Type B pancreatic cell (in vitro differentiated cells): ENCODE measurements at regions not wholly inside any gene's neighbourhood (a gene's known extent, or its start where the extent isn't known, plus 50 kb on each side); places are given as distances from the start of the nearest gene placed in this dataset.
A peak's percentile ranks its signal among the peaks of the same experiment; 100 is the strongest.

Experiments used
- DNase-seq: peaks from one replicate; pipeline ENCODE4 v3.0.0; 2021; ENCODE audit warnings: mixed read lengths; ENCODE audit not compliant: unreplicated experiment; ENCODE audit errors: extremely low spot score
- H3K27ac Mint-ChIP-seq: 2 replicates; pipeline ENCODE4 v1.8.0; 2021; ENCODE audit warnings: mild to moderate bottlenecking, mixed read lengths
- H3K27me3 Mint-ChIP-seq: 2 replicates; pipeline ENCODE4 v1.8.0; 2021; ENCODE audit warnings: mixed read lengths
- H3K36me3 Mint-ChIP-seq: 2 replicates; pipeline ENCODE4 v1.8.0; 2021; ENCODE audit warnings: mixed read lengths
- H3K4me1 Mint-ChIP-seq: one replicate; pipeline ENCODE4 v1.8.0; 2021; ENCODE audit warnings: mixed read lengths; ENCODE audit not compliant: unreplicated experiment
- H3K4me3 Mint-ChIP-seq: 2 replicates; pipeline ENCODE4 v1.8.0; 2021; ENCODE audit warnings: mild to moderate bottlenecking, mixed read lengths
- H3K9me3 Mint-ChIP-seq: 2 replicates; pipeline ENCODE4 v1.8.0; 2021; ENCODE audit warnings: mixed read lengths
- CTCF ChIP-seq: fragments of 200-600 bp; sonication (generic); conservative IDR thresholded peaks from 2 replicates; pipeline ENCODE4 v1.5.0; 2021; ENCODE audit warnings: antibody characterized with exemption, mild to moderate bottlenecking

GRCh38 chr1:94314222-94314858 lies 77.0 kb upstream of the ARHGAP29 start:
- DNase-seq = no peak
- Mint-ChIP-seq H3K36me3 (no peaks in the 10 kb centered on the region), H3K27ac (peak overlapping the region; percentile 4), H3K4me1 (peaks cover 23% of the 10 kb centered on the region), H3K27me3 (no peaks in the 10 kb centered on the region), H3K9me3 (no peaks in the 10 kb centered on the region), H3K4me3 (no peak overlapping the region)
- TF ChIP-seq CTCF = no peak

GRCh38 chr1:94310570-94311270 lies 73.3 kb upstream of the ARHGAP29 start:
- DNase-seq = no peak
- Mint-ChIP-seq H3K36me3 (no peaks in the 10 kb centered on the region), H3K27me3 (no peaks in the 10 kb centered on the region), H3K4me1 (peaks cover 11% of the 10 kb centered on the region), H3K27ac (no peak overlapping the region), H3K9me3 (no peaks in the 10 kb centered on the region), H3K4me3 (no peak overlapping the region)
- TF ChIP-seq CTCF = no peak

- Mint-ChIP-seq H3K4me1 (peaks cover 10% of the 10 kb centered on the region), H3K9me3 (no peaks in the 10 kb centered on the region), H3K27ac (no peak overlapping the region), H3K36me3 (no peaks in the 10 kb centered on the region), H3K4me3 (no peak overlapping the region), H3K27me3 (no peaks in the 10 kb centered on the region)
- TF ChIP-seq CTCF = no peak
- no peak for DNase-seq
Measured at GRCh38 chr1:94309829-94310569, 72.6 kb upstream of the ARHGAP29 start.

- Mint-ChIP-seq H3K27me3 (no peaks in the 10 kb centered on the region), H3K4me3 (no peak overlapping the region), H3K9me3 (no peaks in the 10 kb centered on the region), H3K27ac (no peak overlapping the region), H3K36me3 (no peaks in the 10 kb centered on the region), H3K4me1 (peaks cover 10% of the 10 kb centered on the region)
- DNase-seq = no peak
- no peak for TF ChIP-seq CTCF
Measured at GRCh38 chr1:94309216-94309615, 71.8 kb upstream of the ARHGAP29 start.

GRCh38 chr1:94306521-94306920 lies 69.1 kb upstream of the ARHGAP29 start:
- H3K4me1 Mint-ChIP-seq = peaks cover 10% of the 10 kb centered on the region
- H3K27ac Mint-ChIP-seq = no peak overlapping the region
- H3K4me3 Mint-ChIP-seq = no peak overlapping the region
- no peaks in the 10 kb centered on the region for H3K27me3 Mint-ChIP-seq
- DNase-seq = no peak
- TF ChIP-seq CTCF = no peak
- no peaks in the 10 kb centered on the region for H3K36me3 Mint-ChIP-seq
- no peaks in the 10 kb centered on the region for H3K9me3 Mint-ChIP-seq
